H9 (cell line): ENCODE measurements at regions not wholly inside any gene's neighbourhood (a gene's known extent, or its start where the extent isn't known, plus 50 kb on each side); places are given as distances from the start of the nearest gene placed in this dataset.

Experiments used
- DNase-seq: peaks from one replicate; pipeline ENCODE4 v3.0.0-alpha.2; 2017
- H2AFZ ChIP-seq: one replicate; pipeline ENCODE4 v1.6.1; 2013; ENCODE audit warnings: mild to moderate bottlenecking, low read length, control low read depth, moderate library complexity
- H2AK5ac ChIP-seq: 2 replicates; pipeline ENCODE4 v1.6.1; 2013; ENCODE audit warnings: low read length, control low read depth, mixed read lengths; ENCODE audit not compliant: insufficient read length
- H2BK120ac ChIP-seq: one replicate; pipeline ENCODE4 v1.6.1; 2013; ENCODE audit warnings: low read depth, mild to moderate bottlenecking, low read length, control low read depth, inconsistent platforms; ENCODE audit not compliant: poor library complexity, severe bottlenecking
- H2BK12ac ChIP-seq: 2 replicates; pipeline ENCODE4 v1.6.1; 2013; ENCODE audit warnings: low read length, control low read depth, mixed read lengths, low read depth; ENCODE audit not compliant: insufficient read length
- H2BK15ac ChIP-seq: 2 replicates; pipeline ENCODE4 v1.6.1; 2013; ENCODE audit warnings: low read depth, low read length, control low read depth
- H2BK20ac ChIP-seq: one replicate; pipeline ENCODE4 v1.6.1; 2013; ENCODE audit warnings: low read depth, mild to moderate bottlenecking, low read length, control low read depth, inconsistent platforms; ENCODE audit not compliant: poor library complexity, severe bottlenecking
- H2BK5ac ChIP-seq: 2 replicates; pipeline ENCODE4 v1.6.1; 2013; ENCODE audit warnings: low read length, control low read depth, mixed read lengths; ENCODE audit not compliant: insufficient read length
- H3K14ac ChIP-seq: 2 replicates; pipeline ENCODE4 v1.6.1; 2013; ENCODE audit warnings: low read length, control low read depth; ENCODE audit not compliant: insufficient read depth
- H3K18ac ChIP-seq: 2 replicates; pipeline ENCODE4 v1.6.1; 2013; ENCODE audit warnings: low read depth, mild to moderate bottlenecking, mixed read lengths, low read length, control low read depth; ENCODE audit not compliant: insufficient read length
- H3K23ac ChIP-seq: 2 replicates; pipeline ENCODE4 v1.6.1; 2013; ENCODE audit warnings: low read length, control low read depth, mixed read lengths, low read depth; ENCODE audit not compliant: insufficient read length
- H3K23me2 ChIP-seq: 2 replicates; pipeline ENCODE4 v1.6.1; 2013; ENCODE audit warnings: low read depth, mild to moderate bottlenecking, mixed read lengths, low read length, control low read depth; ENCODE audit not compliant: insufficient read length, poor library complexity, severe bottlenecking
- H3K27ac ChIP-seq: 2 replicates; pipeline ENCODE4 v1.5.1; 2013; ENCODE audit warnings: low read length, control low read depth, mixed read lengths, low read depth; ENCODE audit not compliant: insufficient read length
- H3K27me3 ChIP-seq: 2 replicates; pipeline ENCODE4 v1.6.1; 2013; ENCODE audit warnings: low read length, control low read depth, inconsistent platforms; ENCODE audit not compliant: insufficient read depth
- H3K4ac ChIP-seq: 2 replicates; pipeline ENCODE4 v1.6.1; 2013; ENCODE audit warnings: low read depth, mild to moderate bottlenecking, control low read depth, inconsistent platforms, low read length, moderate library complexity
- H3K4me1 ChIP-seq: 2 replicates; pipeline ENCODE4 v1.6.1; 2013; ENCODE audit warnings: low read length, control low read depth, inconsistent platforms; ENCODE audit not compliant: insufficient read depth
- H3K4me2 ChIP-seq: 2 replicates; pipeline ENCODE4 v1.6.1; 2013; ENCODE audit warnings: low read length, control low read depth, mixed read lengths; ENCODE audit not compliant: insufficient read length, insufficient read depth
- H3K56ac ChIP-seq: 2 replicates; pipeline ENCODE4 v1.6.1; 2013; ENCODE audit warnings: low read depth, mild to moderate bottlenecking, mixed read lengths, low read length, control low read depth; ENCODE audit not compliant: insufficient read length
- H3K79me1 ChIP-seq: 2 replicates; pipeline ENCODE4 v1.6.1; 2013; ENCODE audit warnings: low read depth, mild to moderate bottlenecking, moderate library complexity, low read length, control low read depth, inconsistent platforms; ENCODE audit not compliant: insufficient read depth, poor library complexity, severe bottlenecking
- H3K79me2 ChIP-seq: 2 replicates; pipeline ENCODE4 v1.6.1; 2013; ENCODE audit warnings: low read length, control low read depth, inconsistent platforms; ENCODE audit not compliant: insufficient read depth
- H3K9ac ChIP-seq: 2 replicates; pipeline ENCODE4 v1.6.1; 2013; ENCODE audit warnings: low read length, control low read depth, mixed read lengths; ENCODE audit not compliant: insufficient read length; ENCODE audit errors: extremely low read depth
- H3K9me3 ChIP-seq: one replicate; pipeline ENCODE4 v1.6.1; 2013; ENCODE audit warnings: low read depth, low read length, inconsistent platforms; ENCODE audit not compliant: control insufficient read depth
- H3T11ph ChIP-seq: one replicate; pipeline ENCODE4 v1.6.1; 2013; ENCODE audit warnings: mild to moderate bottlenecking, low read length, control low read depth, inconsistent platforms
- H4K20me1 ChIP-seq: one replicate; pipeline ENCODE4 v1.6.1; 2013; ENCODE audit not compliant: control insufficient read depth, insufficient read length, insufficient read depth
- H4K5ac ChIP-seq: 2 replicates; pipeline ENCODE4 v1.6.1; 2013; ENCODE audit warnings: low read depth, mild to moderate bottlenecking, mixed read lengths, low read length, control low read depth; ENCODE audit not compliant: insufficient read length
- H4K8ac ChIP-seq: replicated peaks from 2 replicates; pipeline ENCODE4 v1.6.1; 2013; ENCODE audit warnings: low read length, control low read depth, mixed read lengths, low read depth; ENCODE audit not compliant: insufficient read length
- H4K91ac ChIP-seq: 2 replicates; pipeline ENCODE4 v1.6.1; 2013; ENCODE audit warnings: low read depth, mild to moderate bottlenecking, moderate library complexity, mixed read lengths, low read length, control low read depth; ENCODE audit not compliant: insufficient read length
- H3K27ac Mint-ChIP-seq, 3 experiments: 2 replicates in 2 of 3; 3 replicates in 1 of 3; pipeline ENCODE4 v1.8.0; 2020 to 2021; ENCODE audit warnings: mixed read lengths in 3 of 3, mild to moderate bottlenecking in 1 of 3, moderate library complexity in 1 of 3
- H3K27me3 Mint-ChIP-seq: 2 replicates; pipeline ENCODE4 v1.8.0; 2021; ENCODE audit warnings: low read depth, mild to moderate bottlenecking, moderate library complexity, mixed read lengths
- H3K36me3 Mint-ChIP-seq, 3 experiments: 2 replicates in 2 of 3; 3 replicates in 1 of 3; pipeline ENCODE4 v1.8.0; 2020 to 2021; ENCODE audit warnings: low read depth in 3 of 3, mixed read lengths in 3 of 3; ENCODE audit not compliant: insufficient read depth in 1 of 3
- H3K4me1 Mint-ChIP-seq, 2 experiments: 2 replicates each; pipeline ENCODE4 v1.8.0; 2020; ENCODE audit warnings: mixed read lengths in 2 of 2
- H3K4me3 Mint-ChIP-seq, 2 experiments: 2 replicates in 1 of 2; 3 replicates in 1 of 2; pipeline ENCODE4 v1.8.0; 2020 to 2021; ENCODE audit warnings: mild to moderate bottlenecking in 2 of 2, mixed read lengths in 2 of 2, moderate library complexity in 1 of 2
- H3K9me3 Mint-ChIP-seq, 2 experiments: 2 replicates in 1 of 2; 3 replicates in 1 of 2; pipeline ENCODE4 v1.8.0; 2020; ENCODE audit warnings: mild to moderate bottlenecking in 2 of 2, mixed read lengths in 2 of 2, moderate library complexity in 1 of 2
- CTCF ChIP-seq: fragments of 200-600 bp; sonication (generic); conservative IDR thresholded peaks from 3 replicates; pipeline ENCODE4 v1.8.0; 2021; ENCODE audit warnings: antibody characterized with exemption, mild to moderate bottlenecking
- WGBS: extraction: QIAGEN DNeasy Blood & Tissue Kit; methylation state at CpG from one replicate; pipeline ENCODE4 v1.1.7; 2013; ENCODE audit warnings: missing lambda C conversion rate, low lambda C conversion rate, mixed read lengths; ENCODE audit not compliant: insufficient read length; ENCODE audit errors: extremely low coverage; 5-methylcytosine and 5-hydroxymethylcytosine counted together

GRCh38 chr3:106880206-106880605 lies 497.0 kb upstream of the CCDC54 start:
- H4K20me1 ChIP-seq = no peaks in the 10 kb centered on the region
- TF ChIP-seq CTCF = no peak
- no peaks in the 10 kb centered on the region for H3K27me3 Mint-ChIP-seq
- H3K36me3 Mint-ChIP-seq = peaks cover 12 to 43% (median 34%) of the 10 kb centered on the region in 3 experiments
- no peak overlapping the region for H2AK5ac ChIP-seq
- H3K18ac ChIP-seq = no peak overlapping the region
- H2BK5ac ChIP-seq = no peak overlapping the region
- H3K27ac ChIP-seq = peak overlapping the region; percentile 75
- no peak overlapping the region for H2BK15ac ChIP-seq
- H3K4me2 ChIP-seq = peak overlapping the region; percentile 47
- H3K27me3 ChIP-seq = no peaks in the 10 kb centered on the region; the same call in 1 of the 2 replicates
- WGBS = no CpG with 5 or more reads among the region's 1 CpG
- peaks cover 42 to 44% of the 10 kb centered on the region in 2 experiments for H3K4me1 Mint-ChIP-seq
- peak overlapping the region; percentile 2 to 57; a peak in 4 of 5 replicates for H3K4me3 Mint-ChIP-seq
- no peak overlapping the region for H4K8ac ChIP-seq
- no peak overlapping the region for H4K91ac ChIP-seq
- H3K56ac ChIP-seq = no peak overlapping the region
- peaks cover 4% of the 10 kb centered on the region; the same call in 1 of the 2 replicates for H3K4me1 ChIP-seq
- H3T11ph ChIP-seq = no peak overlapping the region
- no peak for DNase-seq
- H3K9me3 Mint-ChIP-seq = peaks cover 25 to 27% of the 10 kb centered on the region in 2 experiments
- no peak overlapping the region for H2BK20ac ChIP-seq
- no peaks in the 10 kb centered on the region for H3K79me1 ChIP-seq
- no peak overlapping the region for H3K9ac ChIP-seq
- H3K9me3 ChIP-seq = no peaks in the 10 kb centered on the region
- H3K4ac ChIP-seq = no peak overlapping the region
- H3K27ac Mint-ChIP-seq = peak overlapping the region; percentile 57 to 96 (median 95)
- no peak overlapping the region for H3K14ac ChIP-seq
- H3K23ac ChIP-seq = no peak overlapping the region
- H4K5ac ChIP-seq = no peak overlapping the region
- H2AFZ ChIP-seq = no peak overlapping the region
- no peak overlapping the region for H2BK12ac ChIP-seq
- no peaks in the 10 kb centered on the region for H3K79me2 ChIP-seq
- H2BK120ac ChIP-seq = no peak overlapping the region
- H3K23me2 ChIP-seq = no peaks in the 10 kb centered on the region
